ENCODE measurements at regions not wholly inside any gene's neighbourhood (a gene's known extent, or its start where the extent isn't known, plus 50 kb on each side); places are given as distances from the start of the nearest gene placed in this dataset.

DNA sequence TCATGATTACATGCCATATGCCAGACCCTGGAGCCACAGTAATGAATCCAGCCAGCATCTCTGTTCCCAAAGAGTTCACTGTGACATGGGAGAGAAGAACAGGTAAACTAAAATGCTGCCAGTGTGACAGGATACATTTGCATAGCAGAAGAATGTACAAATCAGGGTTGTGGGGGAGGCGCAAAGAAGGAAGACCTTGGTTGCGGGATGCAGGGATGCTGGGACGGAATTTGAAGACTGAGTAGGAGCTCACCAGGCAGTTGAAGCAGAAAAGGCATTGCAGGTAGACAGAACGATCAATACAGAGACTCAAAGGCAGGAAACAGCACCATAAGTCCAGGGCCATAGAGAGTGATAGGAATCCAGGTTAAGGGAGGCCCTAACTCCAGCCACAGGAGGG, 180.3 kb upstream of the ZC3H12A start:
- TF ChIP-seq, protein P1, sequence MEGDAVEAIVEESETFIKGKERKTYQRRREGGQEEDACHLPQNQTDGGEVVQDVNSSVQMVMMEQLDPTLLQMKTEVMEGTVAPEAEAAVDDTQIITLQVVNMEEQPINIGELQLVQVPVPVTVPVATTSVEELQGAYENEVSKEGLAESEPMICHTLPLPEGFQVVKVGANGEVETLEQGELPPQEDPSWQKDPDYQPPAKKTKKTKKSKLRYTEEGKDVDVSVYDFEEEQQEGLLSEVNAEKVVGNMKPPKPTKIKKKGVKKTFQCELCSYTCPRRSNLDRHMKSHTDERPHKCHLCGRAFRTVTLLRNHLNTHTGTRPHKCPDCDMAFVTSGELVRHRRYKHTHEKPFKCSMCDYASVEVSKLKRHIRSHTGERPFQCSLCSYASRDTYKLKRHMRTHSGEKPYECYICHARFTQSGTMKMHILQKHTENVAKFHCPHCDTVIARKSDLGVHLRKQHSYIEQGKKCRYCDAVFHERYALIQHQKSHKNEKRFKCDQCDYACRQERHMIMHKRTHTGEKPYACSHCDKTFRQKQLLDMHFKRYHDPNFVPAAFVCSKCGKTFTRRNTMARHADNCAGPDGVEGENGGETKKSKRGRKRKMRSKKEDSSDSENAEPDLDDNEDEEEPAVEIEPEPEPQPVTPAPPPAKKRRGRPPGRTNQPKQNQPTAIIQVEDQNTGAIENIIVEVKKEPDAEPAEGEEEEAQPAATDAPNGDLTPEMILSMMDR (tag by site-specific recombination; IDR thresholded peaks at IDR 0.05) = no peak
- TF ChIP-seq ZSCAN30 (tag by site-specific recombination; IDR thresholded peaks at IDR 0.05) (no peak), ZNF600 (tag by site-specific recombination; IDR thresholded peaks at IDR 0.05) (no peak)
- TF ChIP-seq, protein P2, sequence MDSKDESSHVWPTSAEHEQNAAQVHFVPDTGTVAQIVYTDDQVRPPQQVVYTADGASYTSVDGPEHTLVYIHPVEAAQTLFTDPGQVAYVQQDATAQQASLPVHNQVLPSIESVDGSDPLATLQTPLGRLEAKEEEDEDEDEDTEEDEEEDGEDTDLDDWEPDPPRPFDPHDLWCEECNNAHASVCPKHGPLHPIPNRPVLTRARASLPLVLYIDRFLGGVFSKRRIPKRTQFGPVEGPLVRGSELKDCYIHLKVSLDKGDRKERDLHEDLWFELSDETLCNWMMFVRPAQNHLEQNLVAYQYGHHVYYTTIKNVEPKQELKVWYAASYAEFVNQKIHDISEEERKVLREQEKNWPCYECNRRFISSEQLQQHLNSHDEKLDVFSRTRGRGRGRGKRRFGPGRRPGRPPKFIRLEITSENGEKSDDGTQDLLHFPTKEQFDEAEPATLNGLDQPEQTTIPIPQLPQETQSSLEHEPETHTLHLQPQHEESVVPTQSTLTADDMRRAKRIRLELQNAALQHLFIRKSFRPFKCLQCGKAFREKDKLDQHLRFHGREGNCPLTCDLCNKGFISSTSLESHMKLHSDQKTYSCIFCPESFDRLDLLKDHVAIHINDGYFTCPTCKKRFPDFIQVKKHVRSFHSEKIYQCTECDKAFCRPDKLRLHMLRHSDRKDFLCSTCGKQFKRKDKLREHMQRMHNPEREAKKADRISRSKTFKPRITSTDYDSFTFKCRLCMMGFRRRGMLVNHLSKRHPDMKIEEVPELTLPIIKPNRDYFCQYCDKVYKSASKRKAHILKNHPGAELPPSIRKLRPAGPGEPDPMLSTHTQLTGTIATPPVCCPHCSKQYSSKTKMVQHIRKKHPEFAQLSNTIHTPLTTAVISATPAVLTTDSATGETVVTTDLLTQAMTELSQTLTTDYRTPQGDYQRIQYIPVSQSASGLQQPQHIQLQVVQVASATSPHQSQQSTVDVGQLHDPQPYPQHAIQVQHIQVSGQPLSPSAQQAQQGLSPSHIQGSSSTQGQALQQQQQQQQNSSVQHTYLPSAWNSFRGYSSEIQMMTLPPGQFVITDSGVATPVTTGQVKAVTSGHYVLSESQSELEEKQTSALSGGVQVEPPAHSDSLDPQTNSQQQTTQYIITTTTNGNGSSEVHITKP (tag by site-specific recombination; IDR thresholded peaks at IDR 0.05) = no peak

Measured in HEK293 (cell line).